GM10248 (cell line): ENCODE measurements at regions not wholly inside any gene's neighbourhood (a gene's known extent, or its start where the extent isn't known, plus 50 kb on each side); places are given as distances from the start of the nearest gene placed in this dataset.
"Not testable (repeated sequence)": the region's sequence is repeated elsewhere in the genome, so short reads cannot be mapped to it uniquely, and the experiment has no call there.

Experiments used
- CTCF ChIA-PET: fragments of 300-600 bp; sonication (Branson Sonifier 250); formaldehyde crosslinking; extraction: SDS; loops from one replicate; lab custom pipeline; 2021; ENCODE audit warnings: antibody characterized with exemption; lab: Yijun Ruan, JAX
- POLR2A ChIA-PET: fragments of 350-650 bp; sonication (Branson Sonifier 250); formaldehyde crosslinking; extraction: SDS; loops from one replicate; lab custom pipeline; 2020; ENCODE audit warnings: antibody characterized with exemption; lab: Yijun Ruan, JAX
- DNase-seq: peaks from one replicate; pipeline ENCODE4 v3.0.0; 2012; ENCODE audit errors: extremely low spot score
- TF ChIP-seq, protein P1 (sequence below): IDR thresholded peaks from 2 replicates; pipeline ENCODE4 v1.5.1; 2012; ENCODE audit warnings: mild to moderate bottlenecking, low read depth; ENCODE audit errors: extremely low read depth, missing control alignments, control extremely low read depth

DNA sequence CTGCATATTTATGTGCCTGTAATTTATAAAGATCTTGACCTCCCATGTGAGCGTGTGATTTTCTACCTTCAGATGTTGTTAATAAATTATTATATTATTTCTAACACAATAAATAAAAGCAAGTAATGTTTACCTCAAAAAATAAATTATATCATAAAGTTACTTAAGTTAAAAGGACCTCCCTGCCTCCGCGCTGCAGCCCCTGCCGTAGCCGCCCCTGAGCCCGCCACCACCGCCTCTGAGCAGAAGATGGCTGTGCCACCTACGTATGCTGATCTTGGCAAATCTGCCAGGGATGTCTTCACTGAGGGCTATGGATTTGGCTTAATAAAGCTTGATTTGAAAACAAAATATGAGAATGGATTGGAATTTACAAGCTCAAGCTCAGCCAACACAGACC, 119.6 kb upstream of the BRWD3 start:
- TF ChIP-seq, protein P1, sequence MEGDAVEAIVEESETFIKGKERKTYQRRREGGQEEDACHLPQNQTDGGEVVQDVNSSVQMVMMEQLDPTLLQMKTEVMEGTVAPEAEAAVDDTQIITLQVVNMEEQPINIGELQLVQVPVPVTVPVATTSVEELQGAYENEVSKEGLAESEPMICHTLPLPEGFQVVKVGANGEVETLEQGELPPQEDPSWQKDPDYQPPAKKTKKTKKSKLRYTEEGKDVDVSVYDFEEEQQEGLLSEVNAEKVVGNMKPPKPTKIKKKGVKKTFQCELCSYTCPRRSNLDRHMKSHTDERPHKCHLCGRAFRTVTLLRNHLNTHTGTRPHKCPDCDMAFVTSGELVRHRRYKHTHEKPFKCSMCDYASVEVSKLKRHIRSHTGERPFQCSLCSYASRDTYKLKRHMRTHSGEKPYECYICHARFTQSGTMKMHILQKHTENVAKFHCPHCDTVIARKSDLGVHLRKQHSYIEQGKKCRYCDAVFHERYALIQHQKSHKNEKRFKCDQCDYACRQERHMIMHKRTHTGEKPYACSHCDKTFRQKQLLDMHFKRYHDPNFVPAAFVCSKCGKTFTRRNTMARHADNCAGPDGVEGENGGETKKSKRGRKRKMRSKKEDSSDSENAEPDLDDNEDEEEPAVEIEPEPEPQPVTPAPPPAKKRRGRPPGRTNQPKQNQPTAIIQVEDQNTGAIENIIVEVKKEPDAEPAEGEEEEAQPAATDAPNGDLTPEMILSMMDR, result no peak
- ChIA-PET POLR2A (no interaction called here), CTCF (no interaction called here)
- DNase-seq, result no peak

DNA sequence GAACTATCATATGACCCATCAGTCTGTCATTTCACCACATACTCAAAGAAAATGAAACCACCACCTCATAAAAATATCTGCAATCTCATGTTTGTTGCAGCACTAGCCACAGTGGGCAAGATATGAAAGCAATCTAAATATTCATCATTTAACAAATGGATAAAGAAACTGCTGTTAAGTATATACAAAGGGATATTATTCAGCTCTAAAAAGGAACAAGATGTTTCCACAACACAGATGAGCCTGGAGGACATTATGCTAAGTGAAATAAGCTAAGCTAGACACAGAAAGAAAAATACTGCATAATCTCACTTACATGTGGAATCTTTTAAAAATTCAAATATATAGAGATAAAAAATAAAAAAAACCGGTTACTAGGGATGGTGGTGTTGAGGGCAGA, 108.2 kb upstream of the BRWD3 start:
- CTCF ChIA-PET, result no interaction called here
- DNase-seq, result no peak
- TF ChIP-seq, protein P1, result no peak
- POLR2A ChIA-PET, result no interaction called here

DNA sequence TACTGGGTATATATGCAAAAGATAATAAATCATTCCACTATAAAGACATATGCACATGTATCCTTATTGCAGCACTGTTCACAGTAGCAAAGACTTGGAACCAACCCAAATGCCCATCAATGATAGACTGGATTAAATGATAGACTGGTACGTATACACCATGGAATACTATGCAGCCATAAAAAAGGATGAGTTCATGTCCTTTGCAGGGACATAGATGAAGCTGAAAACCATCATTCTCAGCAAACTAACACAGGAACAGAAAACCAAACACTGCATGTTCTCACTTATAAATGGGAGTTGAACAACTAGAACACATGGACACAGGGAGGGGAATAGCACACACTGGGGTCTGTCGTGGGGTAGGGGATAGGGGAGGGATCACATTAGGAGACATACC, 102.7 kb upstream of the BRWD3 start:
- CTCF ChIA-PET, POLR2A ChIA-PET, DNase-seq: not testable (repeated sequence)

DNA sequence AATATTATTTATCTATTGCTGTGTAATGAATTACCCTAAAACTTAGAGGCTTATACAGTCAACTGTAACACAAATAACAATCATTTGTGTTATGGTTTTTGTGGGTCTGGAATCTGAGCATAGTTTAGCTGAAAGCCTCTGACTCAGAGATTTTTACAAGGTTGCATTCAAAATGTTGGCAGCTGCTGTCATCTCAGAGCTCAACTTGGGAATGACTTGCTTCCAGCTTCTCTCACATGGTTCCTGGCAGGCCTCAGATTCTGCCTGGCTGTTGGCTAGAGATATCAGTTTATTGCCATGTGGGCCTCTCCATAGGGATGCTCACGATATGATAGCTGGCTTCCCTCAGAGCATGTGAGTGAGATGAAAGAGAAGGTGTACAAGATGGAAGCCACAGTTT, 70.2 kb upstream of the BRWD3 start:
- ChIA-PET CTCF (no interaction called here), POLR2A (no interaction called here)
- TF ChIP-seq, protein P1, result no peak
- DNase-seq, result no peak

DNA sequence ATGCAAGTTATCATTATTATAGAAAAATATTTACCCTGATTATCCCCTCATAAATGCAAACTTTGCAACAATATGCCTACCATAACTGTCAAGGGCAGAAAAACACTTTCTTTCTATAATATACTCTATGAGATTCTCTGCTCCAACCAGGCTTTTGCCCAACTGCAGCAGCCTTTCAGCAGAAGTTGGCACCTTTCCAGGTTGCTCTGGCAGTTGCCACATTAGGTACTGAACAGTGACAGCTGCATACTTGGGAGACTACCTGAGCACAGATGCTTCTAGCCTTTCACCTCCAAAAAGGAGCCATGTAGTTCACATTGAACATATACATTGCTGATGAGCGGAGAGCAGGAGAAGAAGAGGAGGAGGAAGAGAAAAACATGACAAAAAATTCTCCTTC, 69.5 kb upstream of the BRWD3 start:
- ChIA-PET POLR2A (no interaction called here), CTCF (no interaction called here)
- no peak for DNase-seq
- TF ChIP-seq, protein P1, result no peak

DNA sequence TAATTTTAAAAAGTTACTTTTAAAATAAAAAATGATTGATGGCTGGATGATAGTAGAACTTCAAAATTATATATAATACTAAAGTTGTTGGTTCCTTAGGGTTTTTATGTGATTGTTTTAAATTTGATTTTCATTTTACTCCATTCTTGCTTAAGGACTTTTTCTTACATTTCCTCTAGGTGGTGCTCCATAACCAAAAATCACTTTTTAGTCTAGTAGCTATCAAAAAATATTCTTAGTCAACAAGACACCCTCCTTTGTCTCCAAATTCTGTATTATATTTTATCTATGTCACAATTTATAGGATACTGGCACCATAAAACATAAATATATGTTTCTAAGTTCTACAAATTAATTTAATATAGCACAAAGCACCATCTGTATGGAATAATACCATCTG, 67.2 kb upstream of the BRWD3 start:
- TF ChIP-seq, protein P1, result peak; percentile 29
- CTCF ChIA-PET, result interaction anchor here (1.0 to 1.5 kb wide), 2 partner anchors 243 to 319 kb away, joined by 3 to 8 read pairs; no protein-coding TSS in a partner anchor
- POLR2A ChIA-PET, result no interaction called here
- DNase-seq, result peak; percentile 14
